Lower leg skin (tissue), 4 donors: ENCODE measurements at regions not wholly inside any gene's neighbourhood (a gene's known extent, or its start where the extent isn't known, plus 50 kb on each side); places are given as distances from the start of the nearest gene placed in this dataset.

Experiments used
- DNase-seq, 2 donors: peaks; one replicate each; pipeline ENCODE4 v3.0.0-alpha.2; 2019; ENCODE audit warnings: low spot score in 2 of 2
- H3K4me3 ChIP-seq: fragments of 200-600 bp; sonication (generic); 2 replicates; pipeline ENCODE4 v1.5.1; 2017; ENCODE audit warnings: mild to moderate bottlenecking, low read depth; ENCODE audit not compliant: poor library complexity, severe bottlenecking
- CTCF ChIP-seq, 3 donors: fragments of 450-650 bp; IDR thresholded peaks; one replicate each; pipeline ENCODE4 v1.5.1; 2016; ENCODE audit warnings: antibody characterized with exemption in 3 of 3, mild to moderate bottlenecking in 3 of 3, moderate library complexity in 2 of 3
- POLR2A ChIP-seq, 2 donors: fragments of 450-650 bp; IDR thresholded peaks; one replicate each; pipeline ENCODE4 v1.6.1; 2016 to 2017; ENCODE audit warnings: antibody characterized with exemption in 2 of 2, mild to moderate bottlenecking in 1 of 2, moderate library complexity in 1 of 2
- WGBS, 2 donors: methylation state at CpG; one replicate each; pipeline ENCODE4 v1.1.5; 2018; 5-methylcytosine and 5-hydroxymethylcytosine counted together
- intact Hi-C: fragments of 100-400 bp; cut with DNase I; formaldehyde crosslinking; loops from one replicate; pipeline ENCODE4 v1.15.0; 2023; ENCODE audit warnings: low total_unique reads

- H3K4me3 ChIP-seq = no peak overlapping the region
- TF ChIP-seq CTCF (IDR thresholded peaks at IDR 0.05) (no peak), POLR2A (IDR thresholded peaks at IDR 0.05) (no peak)
- WGBS, 2 donors = 86% methylated on average over 1 of the region's 1 CpG
- intact Hi-C loops = no loop called here
- DNase-seq = no peak
Measured at GRCh38 chr10:55078121-55078520, 277.1 kb upstream of the PCDH15 start.

- DNase-seq = no peak
- intact Hi-C loops = no loop called here
- WGBS, 2 donors = 84 to 96% methylated on average over 1 of the region's 1 CpG
- H3K4me3 ChIP-seq = no peak overlapping the region
- TF ChIP-seq CTCF (IDR thresholded peaks at IDR 0.05) = no peak
- no peak for TF ChIP-seq POLR2A (IDR thresholded peaks at IDR 0.05)
Measured at GRCh38 chr10:55065185-55065584, 264.2 kb upstream of the PCDH15 start.

- TF ChIP-seq POLR2A (IDR thresholded peaks at IDR 0.05) = no peak
- TF ChIP-seq CTCF (IDR thresholded peaks at IDR 0.05) = no peak
- H3K4me3 ChIP-seq = no peak overlapping the region
- DNase-seq = no peak
- intact Hi-C loops = no loop called here
Measured at GRCh38 chr10:55063811-55064210, 262.8 kb upstream of the PCDH15 start.

GRCh38 chr10:55062349-55062748, 261.3 kb upstream of the PCDH15 start:
- H3K4me3 ChIP-seq = no peak overlapping the region
- no peak for TF ChIP-seq POLR2A (IDR thresholded peaks at IDR 0.05)
- TF ChIP-seq CTCF (IDR thresholded peaks at IDR 0.05) = no peak
- intact Hi-C loops = no loop called here
- DNase-seq = no peak

- no peak for TF ChIP-seq CTCF (IDR thresholded peaks at IDR 0.05)
- no peak for DNase-seq
- intact Hi-C loops = no loop called here
- no peak overlapping the region for H3K4me3 ChIP-seq
- WGBS, 2 donors = 67 to 79% methylated on average over 5 of the region's 5 CpGs
Measured at GRCh38 chr10:55058800-55059199, 257.8 kb upstream of the PCDH15 start.

- DNase-seq = no peak
- intact Hi-C loops = no loop called here
- 69 to 75% methylated on average over 2 of the region's 2 CpGs for WGBS, 2 donors
- TF ChIP-seq POLR2A (IDR thresholded peaks at IDR 0.05) = no peak
- no peak for TF ChIP-seq CTCF (IDR thresholded peaks at IDR 0.05)
- no peak overlapping the region for H3K4me3 ChIP-seq
Measured at GRCh38 chr10:55051515-55051914, 250.5 kb upstream of the PCDH15 start.
